ENCODE measurements at regions not wholly inside any gene's neighbourhood (a gene's known extent, or its start where the extent isn't known, plus 50 kb on each side); places are given as distances from the start of the nearest gene placed in this dataset.

DNA sequence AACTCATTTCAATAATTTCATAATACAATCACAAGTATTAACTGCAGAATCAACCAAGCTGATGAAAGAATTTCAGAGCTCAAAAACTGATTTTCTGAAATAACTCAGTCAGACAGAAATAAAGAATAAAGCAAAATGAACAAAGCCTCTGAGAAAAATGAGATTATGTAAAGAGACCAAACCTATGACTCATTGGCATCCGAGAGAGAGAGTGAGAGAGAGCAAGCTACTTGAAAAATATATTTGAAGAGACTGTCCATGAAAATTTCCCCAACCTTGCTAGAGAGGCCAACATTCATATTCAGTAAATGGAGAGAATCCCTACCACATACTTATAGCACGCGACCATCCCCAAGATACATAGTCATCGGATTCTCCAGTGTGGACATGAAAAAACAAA is 1376.4 kb downstream of the CDH11 start:
- no peak for DNase-seq

DNA sequence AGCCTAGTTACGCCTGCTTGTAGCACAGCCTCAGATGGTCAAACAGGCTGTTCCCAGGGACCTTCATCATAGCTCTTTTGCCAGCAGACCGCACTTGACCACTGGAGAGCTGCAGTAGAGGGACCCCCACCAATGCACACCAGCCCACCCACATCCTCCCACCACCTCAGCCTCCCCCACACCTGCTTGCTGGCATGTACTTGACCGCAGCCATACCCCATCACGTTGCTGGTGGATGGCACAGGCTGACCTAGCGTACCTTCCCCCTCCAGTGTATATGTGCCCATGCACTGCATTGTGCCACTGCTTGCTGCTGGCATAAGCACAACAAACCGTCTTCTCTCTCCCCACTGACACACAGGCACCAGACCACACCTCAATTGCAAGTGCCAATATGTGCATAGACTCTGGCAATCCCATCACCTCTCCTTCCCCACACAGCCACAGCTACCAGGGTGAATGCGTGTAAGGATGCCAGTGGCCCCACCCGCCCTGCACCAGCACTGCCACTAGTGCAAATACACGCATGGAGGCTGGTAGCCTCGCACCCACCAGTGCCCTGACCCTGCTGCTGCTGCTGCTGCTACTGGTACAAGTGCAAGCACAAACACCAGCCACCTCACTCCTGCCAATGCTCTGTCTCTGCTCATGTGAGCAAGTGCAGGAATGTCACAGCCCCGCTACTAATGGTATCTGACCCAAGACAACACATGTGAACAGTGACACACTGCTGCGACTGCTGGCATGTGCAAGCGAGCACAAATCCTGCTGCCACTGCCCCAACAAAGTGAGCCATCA is 1377.6 kb downstream of the CDH11 start:
- no peak for DNase-seq

DNA sequence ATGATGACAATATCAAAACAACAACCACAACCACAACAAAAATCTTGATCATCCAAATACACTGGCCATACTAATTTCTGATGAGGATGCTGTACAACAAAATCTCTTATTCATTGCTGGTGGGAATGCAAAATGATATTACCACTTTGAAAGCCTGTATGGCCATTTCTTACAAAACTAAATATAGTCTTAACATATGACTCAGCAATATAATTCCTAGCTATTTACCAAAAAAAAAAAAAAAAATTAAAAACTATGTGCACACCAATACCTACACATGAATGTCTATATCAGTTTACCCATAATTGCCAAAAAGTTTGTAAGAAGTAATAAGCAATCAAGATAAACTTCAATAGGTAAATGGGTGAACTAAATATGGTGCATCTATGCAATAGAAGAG is 1379.7 kb downstream of the CDH11 start:
- DNase-seq: no peak

DNA sequence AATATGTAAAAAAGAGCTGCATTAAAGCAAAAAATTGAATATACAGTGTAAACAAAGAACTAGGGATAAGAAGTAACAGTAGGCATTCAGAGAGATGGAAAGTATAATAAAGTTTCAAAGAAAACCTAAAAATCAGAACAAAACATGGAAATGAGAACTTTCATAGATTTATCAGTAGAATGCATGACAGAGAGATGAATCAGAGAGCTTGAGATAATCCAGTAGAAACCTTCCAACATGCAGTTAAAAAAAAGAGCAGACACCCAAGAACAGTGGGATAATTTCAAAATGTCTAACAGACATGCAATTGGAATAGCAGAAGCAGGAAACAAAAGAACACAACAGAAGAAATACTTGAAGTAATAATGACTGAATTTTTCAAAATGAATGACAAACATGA is 1384.2 kb downstream of the CDH11 start:
- no peak for DNase-seq

DNA sequence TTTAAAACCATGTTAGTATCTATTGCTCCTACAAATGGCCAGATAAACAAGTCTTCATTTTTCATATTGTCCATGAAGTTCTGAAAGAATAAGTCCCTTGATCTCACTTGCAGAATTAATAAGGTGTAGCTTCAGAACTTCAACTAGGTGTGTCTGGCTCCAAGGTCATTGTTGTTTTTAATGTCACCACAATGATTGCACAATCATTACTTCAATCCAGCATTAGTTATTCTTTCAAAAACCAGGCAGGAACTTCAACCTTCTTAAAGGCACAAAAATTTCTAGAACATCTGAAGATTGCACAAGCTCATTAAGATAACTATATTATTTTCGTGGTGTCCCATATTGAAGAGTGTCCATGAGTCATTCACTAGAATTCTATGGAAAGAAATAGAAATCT is 1386.4 kb downstream of the CDH11 start:
- no peak for DNase-seq

DNA sequence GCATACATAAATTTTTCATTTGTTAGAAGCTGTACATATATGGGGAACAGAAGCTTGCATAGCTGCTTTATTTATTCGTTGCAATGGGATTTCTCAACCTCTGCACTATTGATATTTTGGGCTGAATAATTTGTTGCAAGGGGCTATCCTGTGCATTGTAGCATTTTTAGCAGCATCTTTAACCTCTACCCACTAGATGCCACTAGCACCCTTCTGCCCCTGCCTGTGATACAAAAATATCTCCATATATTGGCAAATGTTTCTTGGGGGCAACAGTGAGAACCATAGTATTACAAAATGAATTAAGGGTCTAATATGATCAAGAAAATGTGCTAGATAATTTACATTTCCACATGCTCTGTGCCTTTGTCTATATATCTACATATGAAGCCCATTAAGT is 1401.0 kb downstream of the CDH11 start:
- no peak for DNase-seq

DNA sequence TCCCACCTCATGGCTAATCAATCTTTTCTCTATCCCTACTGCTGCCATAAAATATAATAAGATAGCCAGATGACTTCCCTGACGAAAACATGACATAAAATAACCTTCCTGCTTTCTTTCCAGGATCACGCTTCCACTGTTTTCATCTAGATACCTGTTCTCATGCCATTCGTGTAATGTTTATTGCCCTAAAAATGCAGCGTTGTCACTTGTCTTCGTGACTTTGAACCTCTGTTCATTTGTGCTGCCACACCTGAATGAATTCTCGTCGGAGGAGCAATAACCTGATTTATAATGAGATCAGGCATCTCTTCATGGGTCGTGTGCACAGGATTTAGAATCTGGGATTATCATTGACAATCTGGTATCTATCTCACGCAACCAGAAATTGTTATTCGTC is 1401.9 kb downstream of the CDH11 start:
- no peak for DNase-seq

DNA sequence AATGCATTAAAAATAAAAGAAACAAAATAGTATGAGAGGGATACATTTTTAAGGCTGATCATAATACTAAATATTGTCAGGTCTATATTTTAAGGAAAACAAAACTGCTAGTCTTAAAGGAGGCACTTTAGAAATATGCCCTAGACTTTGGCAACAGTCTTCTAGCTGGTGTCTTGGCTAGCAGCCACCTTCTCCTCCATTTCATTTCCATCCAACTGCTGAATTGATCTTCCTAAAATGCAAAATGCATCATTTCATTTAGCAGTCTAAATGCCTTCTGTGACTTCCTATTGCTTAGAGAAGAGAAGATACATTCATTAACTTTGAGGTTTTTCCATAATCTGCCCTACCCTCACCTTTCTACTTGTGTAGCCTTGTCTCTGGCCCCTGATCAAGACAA is 1404.1 kb downstream of the CDH11 start:
- no peak for DNase-seq

DNA sequence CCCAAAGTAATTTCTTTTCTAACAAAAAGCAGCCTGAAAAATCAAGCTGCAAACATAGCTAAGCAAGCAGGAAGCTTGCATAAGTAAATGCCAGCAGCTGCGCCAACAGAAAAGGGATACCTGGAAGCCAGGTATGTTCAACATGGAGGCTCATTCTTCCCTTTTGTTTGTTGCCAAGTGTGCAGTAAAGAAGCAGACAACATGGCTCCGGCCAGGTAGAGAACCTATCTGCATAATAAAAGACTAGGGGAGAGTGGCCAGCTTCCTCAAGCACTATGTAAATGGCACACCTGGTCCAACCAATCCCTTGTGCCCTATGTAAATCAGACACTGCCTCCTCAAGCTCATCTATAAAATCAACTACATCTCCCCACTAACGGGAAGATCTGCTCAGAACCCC is 1407.0 kb downstream of the CDH11 start:
- DNase-seq: no peak

DNA sequence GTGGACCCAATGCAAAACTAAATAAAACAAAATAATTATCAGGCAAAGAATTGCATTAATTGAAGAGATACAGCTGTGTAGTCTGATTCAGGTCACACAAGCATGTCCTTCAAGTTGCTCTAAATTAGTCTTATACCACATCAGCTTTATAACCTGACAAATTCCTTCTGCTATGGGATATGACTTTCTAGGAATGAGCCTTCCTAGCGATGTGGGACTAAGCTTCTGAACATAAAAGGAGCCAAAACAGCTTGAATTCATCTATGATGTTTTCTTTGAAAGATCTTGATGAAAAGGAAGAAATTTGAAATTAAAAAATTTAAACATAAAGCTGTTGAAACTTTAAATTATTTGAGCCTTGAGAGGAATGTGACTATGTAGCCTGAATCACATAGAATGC is 1409.1 kb downstream of the CDH11 start:
- DNase-seq: no peak

DNA sequence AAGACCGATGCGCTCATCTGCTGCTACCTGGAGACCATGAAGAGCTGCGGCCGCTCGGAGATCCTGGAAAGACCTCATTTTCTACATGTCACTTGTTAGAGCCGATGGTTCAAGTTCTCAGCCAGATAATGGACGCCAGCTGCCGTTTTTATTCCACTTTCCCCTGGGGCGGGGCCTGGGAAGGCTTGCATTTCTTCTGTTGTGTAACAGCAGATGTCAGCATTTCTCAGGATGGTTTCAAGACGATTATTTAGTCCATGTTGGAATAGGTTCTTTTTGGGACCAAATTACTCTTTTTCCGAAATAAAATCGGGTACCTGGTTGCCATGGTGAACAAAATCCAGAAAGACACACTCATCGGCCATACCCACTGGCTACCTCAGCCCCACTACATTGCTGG is 1418.3 kb downstream of the CDH11 start:
- no peak for DNase-seq

DNA sequence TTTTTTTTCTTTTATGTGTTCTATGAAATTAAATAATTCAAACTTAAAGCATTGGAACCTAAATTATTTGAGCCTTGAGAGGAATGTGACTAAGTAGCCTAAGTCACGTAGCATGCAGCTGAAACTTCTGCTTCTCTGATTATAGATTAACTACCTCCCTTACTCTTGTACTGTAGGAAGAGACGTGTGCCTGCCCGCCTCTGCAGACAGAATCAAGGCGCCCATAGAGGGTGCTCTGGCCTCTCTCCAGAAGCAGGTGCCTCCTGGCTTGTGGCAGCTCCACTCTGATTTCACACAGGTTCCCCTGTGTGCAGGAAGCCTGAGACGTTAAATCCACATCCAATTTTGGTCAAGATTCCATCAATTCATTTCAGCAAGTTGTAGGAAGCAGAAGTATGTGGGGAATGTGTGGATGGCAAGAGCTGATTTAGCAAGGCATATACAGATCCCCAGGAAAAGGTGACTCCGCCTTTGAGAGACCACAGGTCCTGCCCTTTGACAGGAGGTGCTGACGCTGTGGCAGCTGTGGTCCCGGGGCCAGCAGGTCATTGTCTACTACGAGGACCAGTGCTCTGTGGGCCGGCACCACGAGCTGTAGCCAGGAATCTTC is 1418.8 kb downstream of the CDH11 start:
- no peak for DNase-seq

DNA sequence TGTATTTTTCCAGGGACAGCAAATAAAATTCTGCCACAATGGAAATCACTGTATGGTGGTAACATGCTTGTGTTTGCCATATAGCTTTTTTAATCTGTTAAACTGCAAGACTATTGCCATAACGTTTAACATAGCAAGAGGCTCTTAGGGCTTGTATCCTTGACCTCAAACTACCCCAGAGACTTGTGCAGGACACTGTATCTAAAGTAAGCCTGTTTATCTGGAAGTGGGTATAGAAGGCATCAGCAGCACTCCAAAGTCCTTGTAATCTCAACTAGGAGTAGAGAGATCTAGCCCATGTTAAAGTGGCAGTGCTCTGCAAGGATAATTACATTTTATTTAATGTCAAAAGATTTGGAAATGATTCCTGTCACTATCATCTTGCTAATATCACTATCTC is 1424.1 kb downstream of the CDH11 start:
- DNase-seq: no peak

DNA sequence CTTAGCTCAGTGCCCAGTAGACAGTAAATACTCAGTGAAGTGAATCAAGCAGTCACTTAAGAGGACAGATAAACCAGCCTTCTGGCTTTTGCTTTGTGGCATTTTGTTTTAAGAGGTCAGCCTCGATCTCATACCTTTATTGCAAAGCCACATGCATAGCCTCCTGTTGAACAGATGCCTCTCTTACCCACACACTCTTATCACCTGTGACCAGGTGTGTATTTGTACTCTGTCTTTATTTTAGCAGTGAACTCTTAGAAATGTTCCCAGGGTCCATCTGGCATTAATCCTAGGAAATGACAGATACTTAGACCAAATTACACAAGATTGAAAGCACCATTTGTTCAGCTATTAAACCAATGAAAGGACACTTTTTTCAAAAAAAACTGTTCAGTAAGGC is 1426.5 kb downstream of the CDH11 start:
- DNase-seq: no peak

DNA sequence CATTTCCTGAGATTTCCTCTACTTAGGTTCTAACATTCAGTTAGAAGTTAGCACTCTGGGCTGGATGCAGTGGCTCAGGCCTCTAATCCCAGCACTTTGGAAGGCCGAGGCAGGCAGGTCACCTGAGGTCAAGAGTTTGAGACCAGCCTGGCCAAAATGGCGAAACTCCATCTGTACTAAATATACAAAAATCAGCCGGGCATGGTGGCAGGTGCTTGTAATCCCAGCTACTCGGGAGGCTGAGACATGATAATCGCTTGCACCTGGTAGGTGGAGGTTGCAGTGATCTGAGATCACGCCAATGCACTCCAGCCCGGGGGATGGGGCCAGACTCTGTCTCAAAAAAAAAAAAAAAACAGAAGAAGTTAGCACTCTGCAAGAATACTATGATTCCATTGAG is 1430.9 kb downstream of the CDH11 start:
- peak; percentile 14 for DNase-seq

DNA sequence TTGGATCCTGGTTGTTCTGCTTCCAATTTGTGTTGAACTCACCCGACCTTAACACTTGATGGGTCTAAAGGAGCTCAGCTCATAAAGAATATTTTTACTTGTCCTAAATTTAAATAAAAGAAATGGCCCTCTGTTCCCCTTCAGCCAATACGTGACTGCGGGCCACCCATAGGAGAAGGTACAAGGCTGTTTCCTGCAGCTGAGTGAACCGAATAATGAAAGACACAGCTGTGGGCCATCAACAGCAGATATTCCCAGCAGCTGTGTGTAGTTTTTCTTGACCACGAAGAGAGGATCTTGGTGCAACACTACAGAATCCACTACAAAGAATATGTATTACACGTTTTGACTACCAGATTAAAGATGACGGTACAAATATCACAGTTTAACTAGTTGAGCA is 1431.6 kb downstream of the CDH11 start:
- no peak for DNase-seq

DNA sequence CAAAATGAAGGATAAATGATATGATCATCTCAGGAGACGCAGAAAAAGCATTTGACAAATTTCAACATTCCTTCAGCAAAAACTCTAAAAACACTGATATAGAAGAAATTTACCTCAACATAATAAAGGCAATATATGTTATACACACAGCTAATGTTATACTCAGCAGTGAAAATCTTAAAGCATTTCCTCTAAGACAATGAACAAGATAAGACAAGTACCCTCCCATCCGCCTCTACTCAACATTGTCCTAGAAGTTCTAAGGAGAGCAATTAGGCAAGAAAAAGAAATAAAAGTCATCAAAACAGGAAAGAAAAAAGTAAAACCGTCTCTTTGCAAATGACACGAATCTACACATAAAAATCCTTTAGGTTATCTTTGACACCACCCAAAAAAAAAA is 1432.8 kb downstream of the CDH11 start:
- DNase-seq: no peak

DNA sequence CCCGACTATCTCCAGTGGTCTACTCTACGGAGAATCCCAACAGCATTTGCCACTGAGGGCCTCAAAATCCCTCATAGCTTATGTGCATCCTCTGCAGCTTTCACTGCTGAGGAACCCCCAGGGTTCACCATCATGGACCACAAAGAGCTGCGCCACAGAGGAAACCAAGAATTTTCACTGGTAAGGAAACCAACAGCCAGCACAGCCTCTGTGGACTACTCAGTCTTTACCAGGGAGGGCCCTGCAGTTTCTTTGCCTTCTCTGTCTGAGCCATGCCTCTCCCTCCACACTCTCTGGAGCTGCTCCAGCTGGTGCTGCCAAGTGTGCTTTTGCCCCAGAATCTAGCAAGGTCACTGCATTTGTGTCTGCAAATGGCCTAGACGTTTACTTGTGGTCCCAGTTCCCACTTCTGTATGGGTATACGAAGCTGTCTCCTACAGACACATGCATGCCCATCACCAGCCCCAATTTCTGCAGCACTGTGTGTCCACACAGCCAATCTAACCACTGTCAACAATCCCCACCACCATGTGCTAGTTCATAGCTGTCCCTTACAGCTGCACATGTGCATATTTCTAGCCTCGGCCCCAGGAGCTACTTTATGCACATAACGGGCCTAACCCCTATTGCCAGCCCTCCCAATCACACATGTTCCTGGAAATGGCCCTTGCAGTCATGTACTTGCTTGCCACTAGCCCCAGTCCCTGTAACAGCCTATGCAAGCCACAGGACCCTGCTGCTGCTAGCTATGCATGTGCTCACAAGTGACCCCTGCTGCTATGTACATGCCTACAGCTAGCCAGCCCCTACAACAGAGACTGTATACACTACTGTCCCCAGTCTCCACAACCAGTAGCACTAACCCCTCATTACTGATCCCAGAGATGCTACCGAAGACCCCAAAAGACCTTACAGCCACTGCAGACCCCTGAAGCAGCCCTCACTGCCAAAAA is 1437.4 kb downstream of the CDH11 start:
- no peak for DNase-seq

DNA sequence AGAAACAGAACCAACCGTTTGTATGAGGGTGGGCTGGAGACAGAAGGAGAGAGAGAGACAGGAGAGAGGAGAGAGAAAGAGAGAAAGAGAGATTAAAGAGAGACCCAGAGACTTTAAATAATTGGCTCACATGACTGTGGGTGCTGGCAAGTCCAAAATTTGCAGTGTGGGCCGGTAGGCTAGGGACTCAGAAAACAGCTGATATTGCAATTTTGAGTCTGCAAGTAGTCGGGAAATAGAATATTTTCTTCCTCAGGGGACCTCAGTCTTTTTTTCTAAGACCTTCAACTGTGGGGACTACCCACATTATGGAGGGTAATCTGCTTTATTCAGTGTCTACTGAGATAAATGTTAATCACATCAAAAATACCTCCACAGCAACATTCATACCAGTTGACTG is 1439.0 kb downstream of the CDH11 start:
- DNase-seq: no peak

DNA sequence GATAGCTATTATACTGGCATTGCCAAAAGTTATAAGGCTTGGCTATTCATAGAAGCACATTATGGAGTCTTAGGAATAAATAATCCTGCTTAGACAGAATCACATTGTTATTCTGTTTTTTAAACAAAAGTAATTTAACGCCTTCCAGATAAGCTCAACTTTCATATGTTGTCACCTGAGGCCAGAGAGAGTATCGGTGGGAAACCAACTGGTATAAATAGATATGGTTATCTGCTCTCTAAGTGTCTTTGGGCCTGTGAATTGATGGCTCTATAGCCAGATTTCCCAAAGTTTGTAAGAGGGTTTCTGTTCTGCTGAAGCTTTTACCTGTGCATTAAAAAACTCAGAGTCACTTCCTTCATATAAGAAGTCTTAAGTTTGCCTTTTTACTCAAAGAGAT is 1449.4 kb downstream of the CDH11 start:
- DNase-seq: no peak

DNA sequence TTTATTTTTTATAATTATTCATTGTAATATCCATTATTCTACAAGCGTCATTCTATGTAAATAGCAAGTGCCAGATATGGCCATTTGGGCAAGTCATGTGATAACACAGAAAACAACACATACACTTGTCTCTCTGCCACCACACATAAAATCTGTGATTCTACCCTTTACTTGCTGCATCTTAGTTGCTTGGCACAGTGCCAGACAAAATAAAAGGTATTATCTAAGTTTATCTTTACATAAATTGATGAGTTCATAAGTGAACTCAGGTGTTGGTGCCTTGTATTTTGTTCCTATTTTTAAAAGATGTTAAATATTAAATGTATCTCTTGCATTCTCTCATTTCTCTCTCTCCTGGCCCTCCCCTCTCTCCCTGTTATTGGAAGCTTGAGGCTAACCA is 1458.7 kb downstream of the CDH11 start:
- no peak for DNase-seq

DNA sequence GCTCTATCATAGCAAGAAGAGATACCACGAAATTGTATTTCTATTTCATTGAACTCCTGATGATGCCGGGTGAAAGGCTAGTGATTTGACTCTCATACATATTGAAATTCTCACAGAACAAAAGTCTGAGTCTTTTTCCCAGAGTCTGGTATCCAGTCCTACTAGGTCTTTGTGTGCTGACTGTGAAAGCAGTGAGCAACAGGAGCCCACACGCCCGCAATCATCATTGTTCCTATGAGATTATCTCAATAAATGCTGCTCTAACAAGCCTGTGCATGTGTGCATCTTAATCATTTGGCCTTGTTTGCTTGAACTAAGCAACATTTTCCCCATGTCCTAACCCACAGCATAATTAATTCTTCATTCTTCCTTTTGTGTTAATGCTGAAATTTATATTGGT is 1466.0 kb downstream of the CDH11 start:
- no peak for DNase-seq

DNA sequence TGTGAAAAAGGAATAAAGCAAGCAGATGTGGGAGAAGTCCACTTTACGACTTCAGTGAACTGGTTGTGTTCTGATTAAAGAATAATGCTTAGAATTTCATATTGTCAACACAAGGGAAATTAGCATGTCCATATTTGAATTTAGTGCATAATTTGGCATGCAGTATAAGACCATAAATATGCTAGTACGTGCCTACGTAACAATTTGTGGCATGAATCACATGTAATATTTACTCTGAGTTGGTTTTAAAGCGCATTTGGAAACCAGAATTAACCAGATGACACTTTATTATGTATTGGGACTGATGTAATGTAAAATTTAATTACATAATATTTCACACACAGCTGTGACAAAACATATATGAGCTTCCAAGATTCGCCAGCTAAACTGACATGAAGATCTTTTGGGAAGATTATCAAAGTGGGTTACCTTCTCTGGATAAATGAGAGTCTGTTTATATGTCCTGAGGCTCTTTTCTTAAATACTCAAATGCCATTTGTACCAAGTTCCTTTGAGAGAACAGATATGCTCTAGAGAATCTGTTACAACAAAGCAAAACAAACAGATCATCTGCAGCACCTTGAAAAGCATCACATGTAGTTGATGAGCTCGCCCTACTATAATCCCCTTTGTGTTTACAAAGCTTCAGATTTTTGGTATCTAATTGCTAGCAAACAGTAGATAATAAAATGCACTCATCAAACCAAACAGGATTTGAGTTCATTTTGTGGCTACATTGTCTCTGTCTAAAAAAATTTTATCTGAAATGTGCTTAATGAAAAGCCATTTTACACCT is 1468.6 kb downstream of the CDH11 start:
- DNase-seq: no peak

Measured in SHP77 treated with DMSO at 0.1 percent for 48 hours (cell line).